ENCODE measurements at regions not wholly inside any gene's neighbourhood (a gene's known extent, or its start where the extent isn't known, plus 50 kb on each side); places are given as distances from the start of the nearest gene placed in this dataset.

DNA sequence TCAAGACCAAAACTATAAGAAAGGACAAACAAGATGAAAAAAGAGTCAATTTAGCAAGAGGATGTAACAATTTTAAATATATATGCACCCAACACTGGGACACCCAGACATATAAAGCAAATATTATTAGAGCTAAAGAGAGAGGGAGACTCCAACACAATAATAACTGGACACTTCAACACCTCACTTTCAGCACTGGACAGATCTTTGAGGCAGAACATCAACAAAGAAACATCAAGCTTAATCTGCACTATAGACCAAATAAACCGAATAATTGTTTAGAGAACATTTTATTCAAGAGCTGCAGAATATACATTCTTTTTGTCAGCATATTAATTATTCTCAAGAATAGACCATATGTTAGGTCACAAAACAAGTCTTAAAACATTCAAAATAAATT is 109.7 kb upstream of the TET2 start:
- TF ChIP-seq, protein P1, sequence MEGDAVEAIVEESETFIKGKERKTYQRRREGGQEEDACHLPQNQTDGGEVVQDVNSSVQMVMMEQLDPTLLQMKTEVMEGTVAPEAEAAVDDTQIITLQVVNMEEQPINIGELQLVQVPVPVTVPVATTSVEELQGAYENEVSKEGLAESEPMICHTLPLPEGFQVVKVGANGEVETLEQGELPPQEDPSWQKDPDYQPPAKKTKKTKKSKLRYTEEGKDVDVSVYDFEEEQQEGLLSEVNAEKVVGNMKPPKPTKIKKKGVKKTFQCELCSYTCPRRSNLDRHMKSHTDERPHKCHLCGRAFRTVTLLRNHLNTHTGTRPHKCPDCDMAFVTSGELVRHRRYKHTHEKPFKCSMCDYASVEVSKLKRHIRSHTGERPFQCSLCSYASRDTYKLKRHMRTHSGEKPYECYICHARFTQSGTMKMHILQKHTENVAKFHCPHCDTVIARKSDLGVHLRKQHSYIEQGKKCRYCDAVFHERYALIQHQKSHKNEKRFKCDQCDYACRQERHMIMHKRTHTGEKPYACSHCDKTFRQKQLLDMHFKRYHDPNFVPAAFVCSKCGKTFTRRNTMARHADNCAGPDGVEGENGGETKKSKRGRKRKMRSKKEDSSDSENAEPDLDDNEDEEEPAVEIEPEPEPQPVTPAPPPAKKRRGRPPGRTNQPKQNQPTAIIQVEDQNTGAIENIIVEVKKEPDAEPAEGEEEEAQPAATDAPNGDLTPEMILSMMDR (conservative IDR thresholded peaks at IDR 0.05 in 1 of 2, IDR thresholded peaks at IDR 0.05 in 1 of 2; ENCODE audit: extremely low read depth in 1 of 2, insufficient read depth in 1 of 2, low read depth in 1 of 2, low read length in 2 of 2) = no peak
- TF ChIP-seq EZH2 (IDR thresholded peaks at IDR 0.05; ENCODE audit: borderline replicate concordance, low read length) = no peak
